ENCODE measurements at regions not wholly inside any gene's neighbourhood (a gene's known extent, or its start where the extent isn't known, plus 50 kb on each side); places are given as distances from the start of the nearest gene placed in this dataset.

DNA sequence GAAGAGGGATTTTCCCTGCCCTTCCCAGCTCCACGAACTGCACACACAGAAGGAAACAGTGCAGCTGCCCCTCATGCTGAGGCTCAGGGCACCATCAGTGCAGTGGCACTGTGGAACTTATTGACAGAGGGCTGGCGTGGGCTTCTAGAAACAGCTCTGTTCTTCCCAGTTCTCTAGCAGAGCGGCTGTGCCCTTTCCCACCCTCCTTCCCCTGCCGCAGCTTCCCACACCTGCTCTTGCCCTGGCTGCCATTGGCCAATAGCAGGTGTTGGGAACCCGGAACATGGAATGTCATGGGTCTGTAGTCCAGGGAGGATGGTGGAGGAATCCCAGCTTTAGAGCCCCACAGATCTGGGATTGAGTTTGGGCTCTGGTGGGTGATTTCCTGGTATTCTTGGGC is 343.8 kb downstream of the RPS6KC1 start:
- no peak for DNase-seq (ENCODE audit: extremely low spot score)
- whole genome bisulfite sequencing = 78% methylated on average over 5 of the region's 5 CpGs
- Histone ChIP-seq H3K27ac (replicated peaks in 1 of 4) (no peak overlapping the region), H3K27me3 (no peaks in the 10 kb centered on the region), H3K36me3 (no peaks in the 10 kb centered on the region), H3K4me3 (no peak overlapping the region), H3K9me3 (no peaks in the 10 kb centered on the region), H3K4me1 (peaks cover 0 to 4% (median 0%) of the 10 kb centered on the region in 4 donors)
- intact Hi-C loops (cut with DNase I) = no loop called here
- no peak for TF ChIP-seq EP300 (IDR thresholded peaks at IDR 0.05)

DNA sequence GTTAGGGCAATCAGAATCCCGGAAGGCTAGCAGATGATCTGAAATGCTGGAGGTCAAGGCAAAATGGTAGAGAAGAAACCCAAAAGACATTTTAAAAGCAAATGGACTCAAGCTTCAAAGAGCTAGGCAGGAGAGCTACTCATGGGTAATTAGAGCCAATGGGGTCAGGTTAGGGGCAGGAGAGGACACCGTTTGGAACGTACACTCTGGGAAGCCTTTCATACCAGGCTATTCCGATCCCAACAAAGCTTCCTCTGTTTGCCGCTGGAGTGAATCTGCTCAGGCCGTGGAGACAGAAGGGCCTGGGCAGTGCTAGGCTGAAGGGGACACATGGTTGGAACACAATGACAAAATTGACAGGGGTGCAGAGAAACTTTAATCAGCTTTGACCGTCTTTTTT is 346.6 kb downstream of the RPS6KC1 start:
- Histone ChIP-seq H3K4me1 (peaks cover 0 to 9% (median 0%) of the 10 kb centered on the region in 4 donors), H3K27me3 (no peaks in the 10 kb centered on the region), H3K9me3 (no peaks in the 10 kb centered on the region), H3K4me3 (no peak overlapping the region), H3K27ac (replicated peaks in 1 of 4) (no peak overlapping the region), H3K36me3 (no peaks in the 10 kb centered on the region)
- WGBS = 79% methylated on average over 7 of the region's 7 CpGs
- no peak for DNase-seq (ENCODE audit: extremely low spot score)
- intact Hi-C loops (cut with DNase I) = no loop called here
- TF ChIP-seq POLR2A (IDR thresholded peaks at IDR 0.05; ENCODE audit: low read depth) = no peak

DNA sequence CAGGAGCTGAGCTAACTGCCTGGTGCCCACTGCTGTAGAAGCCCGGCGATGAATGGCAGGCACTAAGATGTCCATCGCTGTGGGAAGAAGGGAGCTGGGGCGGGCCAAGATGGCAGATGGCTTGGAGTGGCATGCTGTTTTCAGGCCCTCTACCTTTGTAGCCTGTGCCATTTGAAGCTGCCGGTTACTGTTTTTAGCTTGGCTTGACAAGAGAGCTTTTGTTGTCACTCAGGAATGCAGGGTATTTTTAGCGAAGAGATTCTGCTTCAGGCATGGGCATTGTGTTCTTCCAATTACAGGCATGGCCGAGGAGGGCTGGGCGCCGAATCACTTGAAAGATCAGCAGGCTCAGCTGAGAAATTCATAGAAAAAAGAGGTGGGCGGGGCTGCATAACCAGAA is 348.7 kb downstream of the RPS6KC1 start:
- no peaks in the 10 kb centered on the region for H3K27me3 ChIP-seq
- intact Hi-C loops (cut with DNase I) = no loop called here
- peaks cover 0 to 9% (median 0%) of the 10 kb centered on the region in 4 donors for H3K4me1 ChIP-seq
- 73% methylated on average over 10 of the region's 10 CpGs for WGBS
- no peaks in the 10 kb centered on the region for H3K36me3 ChIP-seq
- TF ChIP-seq POLR2AphosphoS5 (IDR thresholded peaks at IDR 0.05) = no peak
- no peak for TF ChIP-seq POLR2A (IDR thresholded peaks at IDR 0.05; ENCODE audit: low read depth)
- TF ChIP-seq EP300 (IDR thresholded peaks at IDR 0.05) = no peak
- TF ChIP-seq, protein P1, sequence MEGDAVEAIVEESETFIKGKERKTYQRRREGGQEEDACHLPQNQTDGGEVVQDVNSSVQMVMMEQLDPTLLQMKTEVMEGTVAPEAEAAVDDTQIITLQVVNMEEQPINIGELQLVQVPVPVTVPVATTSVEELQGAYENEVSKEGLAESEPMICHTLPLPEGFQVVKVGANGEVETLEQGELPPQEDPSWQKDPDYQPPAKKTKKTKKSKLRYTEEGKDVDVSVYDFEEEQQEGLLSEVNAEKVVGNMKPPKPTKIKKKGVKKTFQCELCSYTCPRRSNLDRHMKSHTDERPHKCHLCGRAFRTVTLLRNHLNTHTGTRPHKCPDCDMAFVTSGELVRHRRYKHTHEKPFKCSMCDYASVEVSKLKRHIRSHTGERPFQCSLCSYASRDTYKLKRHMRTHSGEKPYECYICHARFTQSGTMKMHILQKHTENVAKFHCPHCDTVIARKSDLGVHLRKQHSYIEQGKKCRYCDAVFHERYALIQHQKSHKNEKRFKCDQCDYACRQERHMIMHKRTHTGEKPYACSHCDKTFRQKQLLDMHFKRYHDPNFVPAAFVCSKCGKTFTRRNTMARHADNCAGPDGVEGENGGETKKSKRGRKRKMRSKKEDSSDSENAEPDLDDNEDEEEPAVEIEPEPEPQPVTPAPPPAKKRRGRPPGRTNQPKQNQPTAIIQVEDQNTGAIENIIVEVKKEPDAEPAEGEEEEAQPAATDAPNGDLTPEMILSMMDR (IDR thresholded peaks at IDR 0.05) = no peak
- H3K27ac ChIP-seq (replicated peaks in 1 of 4) = no peak overlapping the region
- DNase-seq (ENCODE audit: extremely low spot score) = no peak
- no peaks in the 10 kb centered on the region for H3K9me3 ChIP-seq
- H3K4me3 ChIP-seq = no peak overlapping the region

DNA sequence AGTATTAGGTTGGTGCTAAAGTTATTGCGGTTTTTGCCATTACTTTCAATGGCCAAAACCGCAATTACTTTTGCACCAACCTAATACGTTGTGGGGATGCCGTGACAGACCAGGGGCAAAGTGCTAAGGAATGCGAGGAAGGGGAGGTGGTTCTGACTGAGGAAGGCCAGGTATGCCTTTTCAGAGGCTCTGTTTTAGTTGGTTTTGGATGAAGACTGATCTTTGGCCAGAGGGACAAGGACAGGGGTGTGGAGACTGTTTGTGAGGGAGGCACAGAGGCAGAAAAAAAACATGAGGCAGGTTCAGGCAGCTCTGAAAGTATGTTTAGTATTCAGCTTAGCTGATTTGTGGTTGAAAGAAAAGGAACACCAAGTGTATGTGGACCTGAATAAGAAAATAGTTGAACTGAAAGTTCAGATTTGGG is 358.2 kb downstream of the RPS6KC1 start:
- no peak overlapping the region for H3K27ac ChIP-seq (replicated peaks in 1 of 4)
- intact Hi-C loops (cut with DNase I) = no loop called here
- 86% methylated on average over 5 of the region's 5 CpGs for WGBS
- H3K4me3 ChIP-seq = no peak overlapping the region
- H3K9me3 ChIP-seq = no peaks in the 10 kb centered on the region
- no peaks in the 10 kb centered on the region for H3K36me3 ChIP-seq
- DNase-seq (ENCODE audit: extremely low spot score) = no peak
- H3K27me3 ChIP-seq = no peaks in the 10 kb centered on the region
- TF ChIP-seq POLR2A (IDR thresholded peaks at IDR 0.05; ENCODE audit: low read depth) (no peak), EP300 (IDR thresholded peaks at IDR 0.05) (no peak), POLR2AphosphoS5 (IDR thresholded peaks at IDR 0.05) (no peak)
- TF ChIP-seq, protein P1 (IDR thresholded peaks at IDR 0.05) = no peak
- H3K4me1 ChIP-seq = no peaks in the 10 kb centered on the region

DNA sequence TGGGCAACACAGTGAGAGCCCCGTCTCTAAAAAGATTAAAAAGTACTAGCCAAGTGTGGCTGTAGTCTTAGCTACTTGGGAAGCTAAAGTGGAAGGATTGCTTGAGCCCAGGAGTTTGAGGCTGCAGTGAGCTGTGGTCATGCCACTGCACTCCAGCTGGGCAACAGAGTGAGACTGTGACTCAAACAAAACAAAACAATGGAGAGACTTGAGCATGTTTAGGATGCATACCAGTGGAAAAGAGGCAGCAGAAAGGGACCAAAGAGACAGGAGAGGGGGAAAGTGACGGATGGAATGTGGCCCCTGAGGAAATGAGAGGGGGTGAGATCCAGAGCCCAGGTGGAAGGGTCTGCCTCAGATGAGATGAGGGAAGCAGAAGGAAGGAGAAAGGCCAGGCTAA is 358.9 kb downstream of the RPS6KC1 start:
- TF ChIP-seq POLR2A (IDR thresholded peaks at IDR 0.05; ENCODE audit: low read depth) (no peak), POLR2AphosphoS5 (IDR thresholded peaks at IDR 0.05) (no peak), EP300 (IDR thresholded peaks at IDR 0.05) (no peak)
- TF ChIP-seq, protein P1 (IDR thresholded peaks at IDR 0.05) = no peak
- Histone ChIP-seq H3K36me3 (no peaks in the 10 kb centered on the region), H3K9me3 (no peaks in the 10 kb centered on the region), H3K27ac (replicated peaks in 1 of 4) (no peak overlapping the region), H3K27me3 (no peaks in the 10 kb centered on the region), H3K4me1 (no peaks in the 10 kb centered on the region), H3K4me3 (no peak overlapping the region)
- 87% methylated on average over 2 of the region's 2 CpGs for WGBS
- DNase-seq (ENCODE audit: extremely low spot score) = no peak
- intact Hi-C loops (cut with DNase I) = no loop called here

DNA sequence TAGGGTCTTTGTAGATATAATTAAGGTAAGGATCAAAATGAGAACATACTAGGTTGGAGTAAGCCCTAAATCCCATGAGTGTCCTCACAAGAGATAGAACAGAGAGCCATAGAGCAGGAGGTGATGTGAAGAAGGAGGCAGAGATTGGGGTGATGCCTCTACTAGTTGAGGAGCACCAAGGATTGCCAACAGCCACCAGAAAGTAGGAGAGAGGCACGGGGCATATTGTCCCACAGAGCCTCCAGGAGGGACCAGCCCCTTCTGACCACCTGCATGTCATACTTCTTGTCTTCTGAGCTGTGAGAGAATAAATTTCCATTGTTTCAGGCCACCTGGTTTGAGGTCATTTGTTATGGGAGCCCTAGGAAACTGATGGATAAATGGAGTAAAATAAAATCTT is 363.3 kb downstream of the RPS6KC1 start:
- no peaks in the 10 kb centered on the region for H3K4me1 ChIP-seq
- intact Hi-C loops (cut with DNase I) = no loop called here
- 75% methylated on average over 1 of the region's 1 CpG for WGBS
- no peak for TF ChIP-seq POLR2AphosphoS5 (IDR thresholded peaks at IDR 0.05)
- no peak for TF ChIP-seq POLR2A (IDR thresholded peaks at IDR 0.05; ENCODE audit: low read depth)
- TF ChIP-seq EP300 (IDR thresholded peaks at IDR 0.05) = no peak
- TF ChIP-seq, protein P1 (IDR thresholded peaks at IDR 0.05) = no peak
- DNase-seq (ENCODE audit: extremely low spot score) = peak; percentile 37
- no peak overlapping the region for H3K27ac ChIP-seq (replicated peaks in 1 of 4)
- H3K27me3 ChIP-seq = no peaks in the 10 kb centered on the region
- no peaks in the 10 kb centered on the region for H3K36me3 ChIP-seq
- H3K4me3 ChIP-seq = no peak overlapping the region
- no peaks in the 10 kb centered on the region for H3K9me3 ChIP-seq
